NCI-H82 treated with DMSO at 0.1 percent for 48 hours (cell line): ENCODE measurements at regions not wholly inside any gene's neighbourhood (a gene's known extent, or its start where the extent isn't known, plus 50 kb on each side); places are given as distances from the start of the nearest gene placed in this dataset.
A peak's percentile ranks its signal among the peaks of the same experiment; 100 is the strongest.
"Not testable (repeated sequence)": the region's sequence is repeated elsewhere in the genome, so short reads cannot be mapped to it uniquely, and the experiment has no call there.

ENCODE experiments used
- DNase-seq: peaks from one replicate; lab custom pipeline; 2025; ENCODE audit not compliant: unreplicated experiment; lab: John Stamatoyannopoulos, UW

- no peak for DNase-seq
These were observed 693.2 kb upstream of the CHD1 start for GRCh38 chr5:99621772-99622681.

- no peak for DNase-seq
These were observed 688.5 kb upstream of the CHD1 start for GRCh38 chr5:99617335-99617734.

- DNase-seq: no peak
These were observed 686.1 kb upstream of the CHD1 start for GRCh38 chr5:99614888-99615287.

GRCh38 chr5:99607124-99607523, 678.3 kb upstream of the CHD1 start:
- no peak for DNase-seq

GRCh38 chr5:99605904-99606303, 677.1 kb upstream of the CHD1 start:
- no peak for DNase-seq

- no peak for DNase-seq
These were observed 672.1 kb upstream of the CHD1 start for GRCh38 chr5:99600952-99601351.

- DNase-seq: no peak
These were observed 662.0 kb upstream of the CHD1 start for GRCh38 chr5:99590806-99591205.

GRCh38 chr5:99589424-99589823, 660.6 kb upstream of the CHD1 start:
- no peak for DNase-seq

- no peak for DNase-seq
These were observed 659.2 kb upstream of the CHD1 start for GRCh38 chr5:99587983-99588382.

GRCh38 chr5:99586878-99587277, 658.1 kb upstream of the CHD1 start:
- no peak for DNase-seq

GRCh38 chr5:99581204-99581603, 652.4 kb upstream of the CHD1 start:
- DNase-seq: not testable (repeated sequence)

GRCh38 chr5:99562937-99563627, 634.3 kb upstream of the CHD1 start:
- DNase-seq: not testable (repeated sequence)

- DNase-seq: no peak
These were observed 624.5 kb upstream of the CHD1 start for GRCh38 chr5:99553211-99553810.

- DNase-seq: no peak
These were observed 615.5 kb upstream of the CHD1 start for GRCh38 chr5:99544356-99544755.

GRCh38 chr5:99543841-99544240, 615.0 kb upstream of the CHD1 start:
- no peak for DNase-seq

- not testable (repeated sequence) for DNase-seq
These were observed 605.4 kb upstream of the CHD1 start for GRCh38 chr5:99534241-99534640.

GRCh38 chr5:99521666-99522065, 592.9 kb upstream of the CHD1 start:
- not testable (repeated sequence) for DNase-seq

GRCh38 chr5:99515864-99516490, 587.2 kb upstream of the CHD1 start:
- DNase-seq: peak; percentile 88

GRCh38 chr5:99510237-99510866, 581.5 kb upstream of the CHD1 start:
- not testable (repeated sequence) for DNase-seq

GRCh38 chr5:99509064-99509463, 580.3 kb upstream of the CHD1 start:
- not testable (repeated sequence) for DNase-seq

GRCh38 chr5:99495456-99495855, 566.6 kb upstream of the CHD1 start:
- not testable (repeated sequence) for DNase-seq
